OCI-LY7 (cell line): ENCODE measurements at regions not wholly inside any gene's neighbourhood (a gene's known extent, or its start where the extent isn't known, plus 50 kb on each side); places are given as distances from the start of the nearest gene placed in this dataset.
A peak's percentile ranks its signal among the peaks of the same experiment; 100 is the strongest.

Experiments
- BruUV-seq: library from RNA; stranded (reverse); fragments of 400-500 nt; replicated peaks from 2 replicates; lab custom pipeline; 2021; lab: Mats Ljungman, UMichigan
- CTCF ChIA-PET: fragments of 300-600 bp; sonication (Branson Sonifier 250); formaldehyde crosslinking; loops from one replicate; lab custom pipeline; 2022; ENCODE audit warnings: antibody characterized with exemption; ENCODE audit not compliant: unreplicated experiment; lab: Charles Lee
- POLR2A ChIA-PET: fragments of 300-600 bp; sonication (Branson Sonifier 250); formaldehyde crosslinking; loops from one replicate; lab custom pipeline; 2022; ENCODE audit warnings: antibody characterized with exemption; lab: Charles Lee
- DNase-seq: peaks from one replicate; pipeline ENCODE4 v3.0.0-alpha.2; 2015; ENCODE audit warnings: low spot score
- H2AFZ ChIP-seq: fragments of 200-600 bp; sonication (generic), shearing (Covaris generic); 2 replicates; pipeline ENCODE4 v1.6.1; 2014; ENCODE audit warnings: mild to moderate bottlenecking, antibody characterized with exemption, low read length, moderate library complexity
- H3K27ac ChIP-seq: fragments of 200-600 bp; sonication (generic); 2 replicates; pipeline ENCODE4 v1.5.1; 2014; ENCODE audit warnings: mixed run types, low read depth, mild to moderate bottlenecking, moderate library complexity, low read length, inconsistent platforms; ENCODE audit not compliant: poor library complexity, severe bottlenecking
- H3K36me3 ChIP-seq: fragments of 200-600 bp; sonication (generic); 2 replicates; pipeline ENCODE4 v1.6.1; 2014; ENCODE audit warnings: mild to moderate bottlenecking, antibody characterized with exemption, low read length, moderate library complexity, mixed read lengths; ENCODE audit not compliant: insufficient read depth
- H3K4me1 ChIP-seq: fragments of 200-600 bp; sonication (generic); 2 replicates; pipeline ENCODE4 v1.5.1; 2014; ENCODE audit warnings: mild to moderate bottlenecking, low read length; ENCODE audit not compliant: insufficient read depth, poor library complexity, severe bottlenecking
- H3K4me2 ChIP-seq: fragments of 200-600 bp; sonication (generic); 2 replicates; pipeline ENCODE4 v1.6.1; 2014; ENCODE audit warnings: mild to moderate bottlenecking, low read length
- H3K4me3 ChIP-seq: fragments of 200-600 bp; sonication (generic); 2 replicates; pipeline ENCODE4 v1.5.1; 2014; ENCODE audit warnings: mild to moderate bottlenecking, low read depth, low read length; ENCODE audit not compliant: poor library complexity, severe bottlenecking
- H3K79me2 ChIP-seq: fragments of 200-600 bp; sonication (generic); 2 replicates; pipeline ENCODE4 v1.6.1; 2016; ENCODE audit warnings: low read depth, mild to moderate bottlenecking, low read length, moderate library complexity, mixed read lengths; ENCODE audit not compliant: insufficient read depth
- H3K9me2 ChIP-seq: fragments of 200-600 bp; sonication (generic); 2 replicates; pipeline ENCODE4 v1.6.1; 2016; ENCODE audit warnings: mild to moderate bottlenecking, low read length, mixed read lengths; ENCODE audit not compliant: insufficient read depth
- H3K9me3 ChIP-seq: fragments of 200-600 bp; sonication (generic); 2 replicates; pipeline ENCODE4 v1.6.1; 2014; ENCODE audit warnings: mild to moderate bottlenecking, mixed run types, low read length, mixed read lengths
- H4K20me1 ChIP-seq: fragments of 200-600 bp; sonication (generic); 2 replicates; pipeline ENCODE4 v1.6.1; 2014; ENCODE audit warnings: mild to moderate bottlenecking, antibody characterized with exemption, low read length, moderate library complexity, mixed read lengths; ENCODE audit not compliant: insufficient read depth
- EZH2phosphoT487 ChIP-seq: fragments of 200-600 bp; sonication (generic); IDR thresholded peaks from 2 replicates; pipeline ENCODE4 v1.6.1; 2018; ENCODE audit warnings: low read depth, borderline replicate concordance, mild to moderate bottlenecking, mixed run types, antibody characterized with exemption, low read length, moderate library complexity, mixed read lengths
- intact Hi-C: fragments of 100-400 bp; cut with micrococcal nuclease; formaldehyde crosslinking; loops from one replicate; pipeline ENCODE4 v1.10.0; 2022; ENCODE audit not compliant: unreplicated experiment
- TF ChIP-seq, protein P1 (sequence below): fragments of 200-600 bp; sonication (generic); conservative IDR thresholded peaks from 2 replicates; pipeline ENCODE4 v1.5.1; 2014; ENCODE audit warnings: mild to moderate bottlenecking, antibody characterized with exemption, low read length, moderate library complexity, mixed read lengths

DNA sequence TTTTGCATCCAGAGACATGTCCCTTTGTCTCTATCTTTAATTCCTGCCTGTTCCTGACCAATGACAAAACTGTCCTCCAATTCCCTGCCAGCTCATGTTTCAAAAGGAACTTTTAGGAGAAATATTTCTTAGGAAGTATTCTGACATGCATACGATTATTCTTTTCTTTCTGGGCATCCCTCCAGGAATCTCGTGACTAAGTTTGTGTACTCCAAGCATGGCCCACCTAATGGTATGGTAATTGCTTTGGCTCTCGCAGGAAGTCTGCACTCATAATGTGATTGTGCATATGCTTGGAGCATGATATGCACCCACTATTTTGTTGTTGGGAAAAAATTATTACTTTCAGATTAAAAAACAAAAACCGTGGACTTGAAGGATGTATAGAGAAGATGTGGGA, 256.4 kb downstream of the PRDM2 start:
- CTCF ChIA-PET, result no interaction called here
- no peak overlapping the region for H2AFZ ChIP-seq

DNA sequence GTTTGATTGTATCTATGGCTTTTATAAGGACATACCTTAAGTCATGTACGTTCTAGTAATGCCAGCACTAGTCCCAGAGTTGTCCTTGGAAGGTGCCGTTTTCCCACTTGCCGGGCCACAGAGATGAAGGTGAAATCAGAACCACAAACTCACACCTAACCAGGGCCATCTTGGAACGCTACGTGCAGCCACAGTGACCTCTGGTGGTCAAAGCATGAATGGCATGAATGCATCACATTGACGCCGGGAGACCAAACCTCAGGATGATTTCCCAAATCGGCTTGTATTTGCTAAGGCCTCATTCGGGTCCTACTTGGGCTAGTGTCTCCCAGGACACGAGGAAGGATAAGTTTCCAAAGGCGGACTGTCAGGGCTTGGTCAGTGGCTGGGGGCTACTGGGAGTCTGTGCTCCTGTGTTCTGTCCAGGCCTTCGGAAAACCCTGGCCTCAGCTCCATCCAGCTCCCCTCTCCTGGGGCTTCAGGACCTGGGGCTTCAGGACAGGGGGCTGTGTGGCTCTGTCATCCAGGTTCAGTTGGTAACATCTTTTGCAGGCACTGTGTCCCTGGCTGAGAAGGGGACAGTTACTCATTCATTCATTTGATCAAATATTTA, 260.5 kb downstream of the PRDM2 start:
- TF ChIP-seq EZH2phosphoT487, result no peak
- TF ChIP-seq, protein P1, sequence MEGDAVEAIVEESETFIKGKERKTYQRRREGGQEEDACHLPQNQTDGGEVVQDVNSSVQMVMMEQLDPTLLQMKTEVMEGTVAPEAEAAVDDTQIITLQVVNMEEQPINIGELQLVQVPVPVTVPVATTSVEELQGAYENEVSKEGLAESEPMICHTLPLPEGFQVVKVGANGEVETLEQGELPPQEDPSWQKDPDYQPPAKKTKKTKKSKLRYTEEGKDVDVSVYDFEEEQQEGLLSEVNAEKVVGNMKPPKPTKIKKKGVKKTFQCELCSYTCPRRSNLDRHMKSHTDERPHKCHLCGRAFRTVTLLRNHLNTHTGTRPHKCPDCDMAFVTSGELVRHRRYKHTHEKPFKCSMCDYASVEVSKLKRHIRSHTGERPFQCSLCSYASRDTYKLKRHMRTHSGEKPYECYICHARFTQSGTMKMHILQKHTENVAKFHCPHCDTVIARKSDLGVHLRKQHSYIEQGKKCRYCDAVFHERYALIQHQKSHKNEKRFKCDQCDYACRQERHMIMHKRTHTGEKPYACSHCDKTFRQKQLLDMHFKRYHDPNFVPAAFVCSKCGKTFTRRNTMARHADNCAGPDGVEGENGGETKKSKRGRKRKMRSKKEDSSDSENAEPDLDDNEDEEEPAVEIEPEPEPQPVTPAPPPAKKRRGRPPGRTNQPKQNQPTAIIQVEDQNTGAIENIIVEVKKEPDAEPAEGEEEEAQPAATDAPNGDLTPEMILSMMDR, result peak; percentile 96
- Histone ChIP-seq H3K4me3 (no peak overlapping the region), H3K4me2 (no peak overlapping the region), H3K4me1 (no peaks in the 10 kb centered on the region), H3K36me3 (no peaks in the 10 kb centered on the region), H3K9me2 (no peaks in the 10 kb centered on the region), H4K20me1 (no peaks in the 10 kb centered on the region), H2AFZ (no peak overlapping the region), H3K27ac (no peak overlapping the region), H3K9me3 (no peaks in the 10 kb centered on the region), H3K79me2 (no peaks in the 10 kb centered on the region)
- no TSS peak for BruUV-seq
- DNase-seq, result peak; percentile 67
- intact Hi-C loops, result loop anchor here (2.0 to 10.0 kb wide), 2 partner anchors 296 to 446 kb away; partner anchors contain the start of gene LRRC38
- ChIA-PET POLR2A (interaction anchor here (0.6 kb wide), 1 partner anchor 850 kb away, joined by 3 read pairs; no protein-coding TSS in a partner anchor), CTCF (no interaction called here)

More for the DNA sequence above, 256.4 kb downstream of the PRDM2 start:
- Histone ChIP-seq H4K20me1 (no peaks in the 10 kb centered on the region), H3K4me1 (no peaks in the 10 kb centered on the region), H3K9me2 (no peaks in the 10 kb centered on the region), H3K4me2 (no peak overlapping the region), H3K79me2 (no peaks in the 10 kb centered on the region), H3K36me3 (no peaks in the 10 kb centered on the region), H3K9me3 (no peaks in the 10 kb centered on the region), H3K4me3 (no peak overlapping the region), H3K27ac (no peak overlapping the region)
- DNase-seq, result no peak
- no TSS peak for BruUV-seq
- TF ChIP-seq, protein P1, result no peak
- no peak for TF ChIP-seq EZH2phosphoT487
- intact Hi-C loops, result no loop called here
- POLR2A ChIA-PET, result no interaction called here

DNA sequence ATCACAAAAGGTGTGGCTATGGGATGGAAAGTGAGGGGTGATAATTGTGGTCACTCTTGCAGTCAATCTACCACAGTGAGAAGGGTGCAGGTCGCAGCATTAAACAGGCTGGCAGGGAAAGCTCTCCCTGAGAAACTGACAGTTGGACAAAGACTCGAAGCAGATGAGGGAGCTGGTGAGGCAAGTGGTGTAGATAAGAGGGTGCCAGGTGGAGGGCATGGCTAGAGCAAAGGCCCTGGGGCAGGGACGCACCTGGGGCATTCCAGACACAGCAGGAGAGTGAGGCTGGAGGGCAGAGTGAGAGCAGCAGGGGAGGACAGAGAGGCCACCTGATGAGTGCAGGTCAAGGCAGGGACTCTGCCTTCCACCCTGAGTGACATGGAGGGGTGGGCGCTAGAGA, 264.8 kb downstream of the PRDM2 start:
- no peaks in the 10 kb centered on the region for H3K4me1 ChIP-seq
- no peak overlapping the region for H3K4me2 ChIP-seq
- ChIA-PET POLR2A (no interaction called here), CTCF (no interaction called here)
- TF ChIP-seq EZH2phosphoT487, result no peak
- TF ChIP-seq, protein P1, result no peak
- BruUV-seq, result no TSS peak
- no peak overlapping the region for H3K4me3 ChIP-seq
- no peak for DNase-seq
- no peaks in the 10 kb centered on the region for H3K79me2 ChIP-seq
- H2AFZ ChIP-seq, result no peak overlapping the region
- no peaks in the 10 kb centered on the region for H4K20me1 ChIP-seq
- H3K9me3 ChIP-seq, result no peaks in the 10 kb centered on the region
- no peak overlapping the region for H3K27ac ChIP-seq
- intact Hi-C loops, result loop anchor here (10.0 kb wide), 1 partner anchor 450 kb away; the partner anchor contains the start of gene LRRC38
- H3K9me2 ChIP-seq, result no peaks in the 10 kb centered on the region
- H3K36me3 ChIP-seq, result no peaks in the 10 kb centered on the region
